ENCODE measurements at regions not wholly inside any gene's neighbourhood (a gene's known extent, or its start where the extent isn't known, plus 50 kb on each side); places are given as distances from the start of the nearest gene placed in this dataset.

DNA sequence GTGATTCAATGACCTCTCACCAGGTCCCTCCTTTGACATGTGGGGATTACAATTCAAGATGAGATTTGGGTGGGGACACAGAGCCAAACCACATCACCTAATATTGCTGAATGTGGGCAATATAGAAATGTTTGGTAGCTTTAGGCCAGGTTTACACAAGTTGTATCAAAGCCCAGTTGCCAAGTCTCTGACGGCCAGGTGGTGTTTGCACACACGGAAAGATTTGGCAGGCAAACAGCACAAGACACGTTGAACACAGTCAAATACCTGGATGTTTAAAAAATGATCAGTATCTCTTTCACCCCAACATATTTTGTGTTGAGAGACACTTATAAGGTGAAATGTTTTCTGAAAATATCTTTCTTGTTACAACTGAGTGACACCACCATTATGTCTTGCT is 294.4 kb upstream of the MKI67 start:
- WGBS: 89% methylated on average over 2 of the region's 3 CpGs
- no peak overlapping the region for H2BK12ac ChIP-seq (ENCODE audit: low read length in 2 of 2)
- no peak for DNase-seq
- H3K4me3 ChIP-seq (ENCODE audit: insufficient read depth in 1 of 2, low read depth in 1 of 2, low read length in 2 of 2): no peak overlapping the region
- no peak overlapping the region for H2AFZ ChIP-seq (ENCODE audit: low read depth, low read length)
- H3K79me1 ChIP-seq (replicated peaks; ENCODE audit: low read length, poor library complexity, severe bottlenecking): no peaks in the 10 kb centered on the region
- H2AK5ac ChIP-seq (ENCODE audit: low read length, severe bottlenecking): no peak overlapping the region
- no peak overlapping the region for H3K4ac ChIP-seq (ENCODE audit: low read depth in 1 of 2, low read length in 2 of 2)
- H3K9ac ChIP-seq (ENCODE audit: low read length): no peak overlapping the region
- no peak overlapping the region for H3K14ac ChIP-seq (ENCODE audit: low read length in 2 of 2)
- no peaks in the 10 kb centered on the region for H3K36me3 ChIP-seq (ENCODE audit: control insufficient read depth in 1 of 2, insufficient read depth in 2 of 2, low read depth in 1 of 2, low read length in 2 of 2)
- no peak overlapping the region for H2BK120ac ChIP-seq (ENCODE audit: low read depth, low read length)
- no peak overlapping the region for H3K27ac ChIP-seq (ENCODE audit: low read length, poor library complexity, severe bottlenecking)
- H2BK15ac ChIP-seq (ENCODE audit: low read depth, poor library complexity, severe bottlenecking): no peak overlapping the region
- no peak overlapping the region for H4K91ac ChIP-seq (ENCODE audit: low read length)
- no peak overlapping the region for H4K8ac ChIP-seq (ENCODE audit: low read length)
- H3K23ac ChIP-seq (ENCODE audit: low read length in 2 of 2): no peak overlapping the region
- no peaks in the 10 kb centered on the region for H3K27me3 ChIP-seq (ENCODE audit: control insufficient read depth in 1 of 2, insufficient read depth in 1 of 2, low read length in 2 of 2)
- no peak overlapping the region for H2BK5ac ChIP-seq (ENCODE audit: low read depth, low read length, poor library complexity, severe bottlenecking)
- no peak overlapping the region for H3K18ac ChIP-seq (ENCODE audit: low read depth in 1 of 2, low read length in 2 of 2)
- no peak overlapping the region for H3K4me2 ChIP-seq (ENCODE audit: low read length, poor library complexity, severe bottlenecking)
- peaks cover 3% of the 10 kb centered on the region for H3K9me3 ChIP-seq (ENCODE audit: control insufficient read depth, low read length)
- H3K4me1 ChIP-seq (ENCODE audit: control insufficient read depth, insufficient read depth, low read depth, low read length): no peaks in the 10 kb centered on the region

DNA sequence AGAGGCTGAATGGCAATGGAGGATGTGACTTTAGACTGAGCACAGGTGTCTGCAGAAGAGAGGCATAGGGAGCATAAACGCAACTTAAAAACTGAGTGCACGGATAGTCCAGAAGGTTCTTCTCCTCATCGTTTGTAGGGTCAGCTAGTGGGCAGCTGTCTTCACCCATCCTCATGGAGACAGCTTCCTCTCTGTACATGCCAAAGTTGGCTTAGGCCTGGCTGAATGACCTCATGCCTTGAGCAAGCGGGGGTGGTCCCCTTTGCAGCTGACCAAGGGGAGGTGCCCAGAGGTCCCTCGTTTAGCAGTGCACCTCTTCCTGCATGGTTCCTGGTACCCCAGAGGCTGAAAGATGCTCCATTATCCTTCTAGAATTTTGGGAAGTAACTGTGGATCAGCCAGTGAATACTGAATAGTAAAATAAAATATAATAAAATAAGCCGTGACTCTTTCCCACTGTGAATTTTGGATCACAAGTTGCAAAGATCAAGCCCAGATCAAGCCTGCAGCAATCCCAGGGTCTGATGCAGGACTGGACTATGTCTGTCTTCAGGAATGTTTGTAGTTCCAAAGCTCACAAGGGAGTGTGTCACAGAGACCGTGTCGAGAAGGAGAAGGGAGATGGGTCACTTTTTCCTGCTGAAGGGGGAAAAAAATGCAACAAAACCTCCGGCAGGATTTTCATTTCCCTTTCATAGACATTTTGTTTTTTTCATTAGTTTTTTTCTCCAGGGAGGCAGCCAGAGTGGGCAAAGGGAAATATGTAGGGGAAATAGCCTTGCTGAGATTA is 295.3 kb upstream of the MKI67 start:
- no peak overlapping the region for H4K91ac ChIP-seq (ENCODE audit: low read length)
- no peak overlapping the region for H3K27ac ChIP-seq (ENCODE audit: low read length, poor library complexity, severe bottlenecking)
- no peaks in the 10 kb centered on the region for H3K79me1 ChIP-seq (replicated peaks; ENCODE audit: low read length, poor library complexity, severe bottlenecking)
- no peak overlapping the region for H2AK5ac ChIP-seq (ENCODE audit: low read length, severe bottlenecking)
- H3K4me3 ChIP-seq (ENCODE audit: insufficient read depth in 1 of 2, low read depth in 1 of 2, low read length in 2 of 2): no peak overlapping the region
- H3K9me3 ChIP-seq (ENCODE audit: control insufficient read depth, low read length): peaks cover 3% of the 10 kb centered on the region
- no peaks in the 10 kb centered on the region for H3K4me1 ChIP-seq (ENCODE audit: control insufficient read depth, insufficient read depth, low read depth, low read length)
- no peak overlapping the region for H2BK5ac ChIP-seq (ENCODE audit: low read depth, low read length, poor library complexity, severe bottlenecking)
- H2BK12ac ChIP-seq (ENCODE audit: low read length in 2 of 2): no peak overlapping the region
- H3K14ac ChIP-seq (ENCODE audit: low read length in 2 of 2): no peak overlapping the region
- no peak overlapping the region for H3K23ac ChIP-seq (ENCODE audit: low read length in 2 of 2)
- H3K4me2 ChIP-seq (ENCODE audit: low read length, poor library complexity, severe bottlenecking): no peak overlapping the region
- no peak overlapping the region for H3K9ac ChIP-seq (ENCODE audit: low read length)
- H3K18ac ChIP-seq (ENCODE audit: low read depth in 1 of 2, low read length in 2 of 2): no peak overlapping the region
- DNase-seq: no peak
- H2BK120ac ChIP-seq (ENCODE audit: low read depth, low read length): no peak overlapping the region
- no peak overlapping the region for H3K4ac ChIP-seq (ENCODE audit: low read depth in 1 of 2, low read length in 2 of 2)
- no peak overlapping the region for H2AFZ ChIP-seq (ENCODE audit: low read depth, low read length)
- no peaks in the 10 kb centered on the region for H3K27me3 ChIP-seq (ENCODE audit: control insufficient read depth in 1 of 2, insufficient read depth in 1 of 2, low read length in 2 of 2)
- H2BK15ac ChIP-seq (ENCODE audit: low read depth, poor library complexity, severe bottlenecking): no peak overlapping the region
- no peaks in the 10 kb centered on the region for H3K36me3 ChIP-seq (ENCODE audit: control insufficient read depth in 1 of 2, insufficient read depth in 2 of 2, low read depth in 1 of 2, low read length in 2 of 2)
- no peak overlapping the region for H4K8ac ChIP-seq (ENCODE audit: low read length)
- WGBS: 85% methylated on average over 5 of the region's 9 CpGs

DNA sequence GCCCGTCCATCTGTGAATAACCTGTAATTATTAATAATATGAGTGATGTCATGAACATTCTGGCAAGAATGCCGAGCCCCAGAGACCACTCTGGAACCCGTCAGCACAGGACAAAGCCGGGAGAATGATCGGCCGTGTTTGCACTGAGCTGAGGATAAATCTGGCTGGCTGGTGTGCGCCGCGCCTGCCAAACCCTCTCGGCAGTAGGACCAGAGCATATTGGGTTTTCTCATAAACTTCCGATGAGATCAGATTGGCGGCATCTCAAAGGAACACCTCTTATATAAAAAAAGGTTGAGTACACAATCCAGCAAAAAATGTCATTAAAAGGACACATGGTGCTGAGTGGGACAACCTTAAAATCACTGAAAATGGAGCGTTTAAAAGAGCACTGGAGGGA is 296.0 kb upstream of the MKI67 start:
- no peak overlapping the region for H2BK5ac ChIP-seq (ENCODE audit: low read depth, low read length, poor library complexity, severe bottlenecking)
- H3K9me3 ChIP-seq (ENCODE audit: control insufficient read depth, low read length): peaks cover 3% of the 10 kb centered on the region
- H3K4me3 ChIP-seq (ENCODE audit: insufficient read depth in 1 of 2, low read depth in 1 of 2, low read length in 2 of 2): no peak overlapping the region
- H3K18ac ChIP-seq (ENCODE audit: low read depth in 1 of 2, low read length in 2 of 2): no peak overlapping the region
- H3K27ac ChIP-seq (ENCODE audit: low read length, poor library complexity, severe bottlenecking): no peak overlapping the region
- no peak overlapping the region for H3K4ac ChIP-seq (ENCODE audit: low read depth in 1 of 2, low read length in 2 of 2)
- no peak overlapping the region for H3K9ac ChIP-seq (ENCODE audit: low read length)
- H2BK12ac ChIP-seq (ENCODE audit: low read length in 2 of 2): no peak overlapping the region
- no peak overlapping the region for H3K14ac ChIP-seq (ENCODE audit: low read length in 2 of 2)
- no peak overlapping the region for H4K91ac ChIP-seq (ENCODE audit: low read length)
- no peak overlapping the region for H2BK15ac ChIP-seq (ENCODE audit: low read depth, poor library complexity, severe bottlenecking)
- H2BK120ac ChIP-seq (ENCODE audit: low read depth, low read length): no peak overlapping the region
- H3K79me1 ChIP-seq (replicated peaks; ENCODE audit: low read length, poor library complexity, severe bottlenecking): no peaks in the 10 kb centered on the region
- H2AFZ ChIP-seq (ENCODE audit: low read depth, low read length): no peak overlapping the region
- H2AK5ac ChIP-seq (ENCODE audit: low read length, severe bottlenecking): no peak overlapping the region
- no peaks in the 10 kb centered on the region for H3K36me3 ChIP-seq (ENCODE audit: control insufficient read depth in 1 of 2, insufficient read depth in 2 of 2, low read depth in 1 of 2, low read length in 2 of 2)
- H4K8ac ChIP-seq (ENCODE audit: low read length): no peak overlapping the region
- 81% methylated on average over 11 of the region's 13 CpGs for WGBS
- no peaks in the 10 kb centered on the region for H3K4me1 ChIP-seq (ENCODE audit: control insufficient read depth, insufficient read depth, low read depth, low read length)
- no peak for DNase-seq
- H3K4me2 ChIP-seq (ENCODE audit: low read length, poor library complexity, severe bottlenecking): no peak overlapping the region
- no peak overlapping the region for H3K23ac ChIP-seq (ENCODE audit: low read length in 2 of 2)
- no peaks in the 10 kb centered on the region for H3K27me3 ChIP-seq (ENCODE audit: control insufficient read depth in 1 of 2, insufficient read depth in 1 of 2, low read length in 2 of 2)

DNA sequence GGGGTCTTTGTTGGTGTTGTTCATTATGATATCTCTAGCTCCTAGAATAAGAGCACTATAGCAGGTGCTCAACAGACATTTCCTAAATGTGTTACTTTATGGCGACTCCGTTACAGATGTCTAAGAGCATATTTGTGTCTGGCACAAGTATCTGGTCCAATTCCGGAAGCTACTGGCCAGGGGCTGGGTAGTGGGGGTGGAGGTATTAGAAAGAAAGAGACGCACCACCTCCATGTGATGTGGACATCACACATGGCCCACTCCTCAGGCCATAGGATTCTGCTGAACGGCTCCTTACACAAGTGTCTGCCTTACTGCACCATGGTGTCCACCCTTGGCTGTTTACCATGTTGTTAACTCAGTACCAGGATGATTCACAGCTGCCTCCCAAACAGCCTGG is 296.8 kb upstream of the MKI67 start:
- no peaks in the 10 kb centered on the region for H3K79me1 ChIP-seq (replicated peaks; ENCODE audit: low read length, poor library complexity, severe bottlenecking)
- no peak overlapping the region for H3K4ac ChIP-seq (ENCODE audit: low read depth in 1 of 2, low read length in 2 of 2)
- no peak overlapping the region for H3K23ac ChIP-seq (ENCODE audit: low read length in 2 of 2)
- no peaks in the 10 kb centered on the region for H3K27me3 ChIP-seq (ENCODE audit: control insufficient read depth in 1 of 2, insufficient read depth in 1 of 2, low read length in 2 of 2)
- no peak overlapping the region for H2BK12ac ChIP-seq (ENCODE audit: low read length in 2 of 2)
- H3K36me3 ChIP-seq (ENCODE audit: control insufficient read depth in 1 of 2, insufficient read depth in 2 of 2, low read depth in 1 of 2, low read length in 2 of 2): no peaks in the 10 kb centered on the region
- no peak overlapping the region for H2BK15ac ChIP-seq (ENCODE audit: low read depth, poor library complexity, severe bottlenecking)
- H3K9ac ChIP-seq (ENCODE audit: low read length): no peak overlapping the region
- H2BK5ac ChIP-seq (ENCODE audit: low read depth, low read length, poor library complexity, severe bottlenecking): no peak overlapping the region
- DNase-seq: no peak
- no peak overlapping the region for H3K14ac ChIP-seq (ENCODE audit: low read length in 2 of 2)
- 89% methylated on average over 5 of the region's 5 CpGs for WGBS
- no peak overlapping the region for H2BK120ac ChIP-seq (ENCODE audit: low read depth, low read length)
- H3K18ac ChIP-seq (ENCODE audit: low read depth in 1 of 2, low read length in 2 of 2): no peak overlapping the region
- H2AK5ac ChIP-seq (ENCODE audit: low read length, severe bottlenecking): no peak overlapping the region
- no peak overlapping the region for H3K4me3 ChIP-seq (ENCODE audit: insufficient read depth in 1 of 2, low read depth in 1 of 2, low read length in 2 of 2)
- no peak overlapping the region for H4K91ac ChIP-seq (ENCODE audit: low read length)
- no peak overlapping the region for H2AFZ ChIP-seq (ENCODE audit: low read depth, low read length)
- no peak overlapping the region for H4K8ac ChIP-seq (ENCODE audit: low read length)
- H3K9me3 ChIP-seq (ENCODE audit: control insufficient read depth, low read length): peaks cover 3% of the 10 kb centered on the region
- H3K4me1 ChIP-seq (ENCODE audit: control insufficient read depth, insufficient read depth, low read depth, low read length): no peaks in the 10 kb centered on the region
- no peak overlapping the region for H3K4me2 ChIP-seq (ENCODE audit: low read length, poor library complexity, severe bottlenecking)
- no peak overlapping the region for H3K27ac ChIP-seq (ENCODE audit: low read length, poor library complexity, severe bottlenecking)

Data from mesenchymal stem cell (in vitro differentiated cells and primary cell).